NCI-H1092 (cell line): ENCODE measurements at regions not wholly inside any gene's neighbourhood (a gene's known extent, or its start where the extent isn't known, plus 50 kb on each side); places are given as distances from the start of the nearest gene placed in this dataset.

ENCODE experiments used
- DNase-seq: peaks from one replicate; lab custom pipeline; 2025; lab: John Stamatoyannopoulos, UW

- no peak for DNase-seq
Measured at GRCh38 chr20:11247046-11248010, 573.5 kb upstream of the JAG1 start.

- no peak for DNase-seq
Measured at GRCh38 chr20:11248011-11248409, 574.2 kb upstream of the JAG1 start.

GRCh38 chr20:11248687-11249638 is 575.2 kb upstream of the JAG1 start:
- DNase-seq, result no peak

GRCh38 chr20:11249683-11250082 is 575.9 kb upstream of the JAG1 start:
- DNase-seq, result no peak

GRCh38 chr20:11252447-11252846 is 578.6 kb upstream of the JAG1 start:
- DNase-seq, result no peak

- no peak for DNase-seq
Measured at GRCh38 chr20:11255455-11255854, 581.7 kb upstream of the JAG1 start.

- DNase-seq, result no peak
Measured at GRCh38 chr20:11255860-11256259, 582.1 kb upstream of the JAG1 start.

- DNase-seq, result no peak
Measured at GRCh38 chr20:11260611-11261010, 586.8 kb upstream of the JAG1 start.

GRCh38 chr20:11261533-11262000 is 587.8 kb upstream of the JAG1 start:
- no peak for DNase-seq

- no peak for DNase-seq
Measured at GRCh38 chr20:11266571-11266970, 592.8 kb upstream of the JAG1 start.

GRCh38 chr20:11267131-11267761 is 593.4 kb upstream of the JAG1 start:
- DNase-seq, result no peak

GRCh38 chr20:11267762-11268335 is 594.0 kb upstream of the JAG1 start:
- no peak for DNase-seq

- no peak for DNase-seq
Measured at GRCh38 chr20:11270566-11270965, 596.8 kb upstream of the JAG1 start.

- no peak for DNase-seq
Measured at GRCh38 chr20:11271319-11271718, 597.5 kb upstream of the JAG1 start.

- no peak for DNase-seq
Measured at GRCh38 chr20:11271920-11272594, 598.3 kb upstream of the JAG1 start.

- DNase-seq, result peak; percentile 51
Measured at GRCh38 chr20:11274141-11274594, 600.4 kb upstream of the JAG1 start.

- no peak for DNase-seq
Measured at GRCh38 chr20:11275740-11276139, 601.9 kb upstream of the JAG1 start.

GRCh38 chr20:11277170-11277569 is 603.4 kb upstream of the JAG1 start:
- DNase-seq, result no peak

GRCh38 chr20:11277858-11278257 is 604.1 kb upstream of the JAG1 start:
- no peak for DNase-seq

- no peak for DNase-seq
Measured at GRCh38 chr20:11278461-11278860, 604.7 kb upstream of the JAG1 start.

- no peak for DNase-seq
Measured at GRCh38 chr20:11281240-11281639, 607.4 kb upstream of the JAG1 start.
